Nephron progenitor cell (in vitro differentiated cells): ENCODE measurements at regions not wholly inside any gene's neighbourhood (a gene's known extent, or its start where the extent isn't known, plus 50 kb on each side); places are given as distances from the start of the nearest gene placed in this dataset.

Experiments
- DNase-seq: peaks from one replicate; pipeline ENCODE4 v3.0.0; 2021
- H3K27ac Mint-ChIP-seq: 2 replicates; pipeline ENCODE4 v1.8.0; 2021; ENCODE audit warnings: mild to moderate bottlenecking, moderate library complexity, mixed read lengths
- H3K27me3 Mint-ChIP-seq: 2 replicates; pipeline ENCODE4 v1.8.0; 2021; ENCODE audit warnings: mild to moderate bottlenecking, low read depth, mixed read lengths; ENCODE audit not compliant: poor library complexity
- H3K36me3 Mint-ChIP-seq: 2 replicates; pipeline ENCODE4 v1.8.0; 2021; ENCODE audit warnings: low read depth, mixed read lengths
- H3K4me1 Mint-ChIP-seq: 2 replicates; pipeline ENCODE4 v1.8.0; 2021; ENCODE audit warnings: mixed read lengths
- H3K4me3 Mint-ChIP-seq: 2 replicates; pipeline ENCODE4 v1.8.0; 2021; ENCODE audit warnings: mild to moderate bottlenecking, moderate library complexity, mixed read lengths
- H3K9me3 Mint-ChIP-seq: 2 replicates; pipeline ENCODE4 v1.8.0; 2021; ENCODE audit warnings: mild to moderate bottlenecking, moderate library complexity, mixed read lengths
- TF ChIP-seq, protein P1 (sequence below): fragments of 200-600 bp; sonication (generic); IDR thresholded peaks from 2 replicates; pipeline ENCODE4 v1.5.0; 2021; ENCODE audit warnings: antibody characterized with exemption

DNA sequence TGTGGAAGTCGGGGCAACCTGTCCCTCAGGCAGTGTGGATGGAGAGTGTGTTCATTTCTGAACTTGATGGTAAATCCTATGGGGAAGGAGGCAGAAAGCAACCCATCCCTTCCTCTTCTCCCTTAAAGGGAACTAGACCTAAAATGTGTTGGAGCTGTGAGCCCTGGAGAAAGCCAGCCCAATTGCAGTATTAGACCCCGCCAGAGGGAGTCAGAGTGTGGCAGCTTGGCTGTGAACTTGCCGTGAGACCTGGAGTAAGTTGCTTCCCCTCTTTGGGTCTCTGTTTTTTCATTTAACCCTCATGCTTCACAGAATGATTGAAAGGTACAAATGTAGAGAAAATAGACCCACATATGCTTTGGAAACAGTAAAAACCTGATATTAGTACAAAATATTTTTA is 108.7 kb upstream of the PAK3 start:
- DNase-seq = no peak
- TF ChIP-seq, protein P1, sequence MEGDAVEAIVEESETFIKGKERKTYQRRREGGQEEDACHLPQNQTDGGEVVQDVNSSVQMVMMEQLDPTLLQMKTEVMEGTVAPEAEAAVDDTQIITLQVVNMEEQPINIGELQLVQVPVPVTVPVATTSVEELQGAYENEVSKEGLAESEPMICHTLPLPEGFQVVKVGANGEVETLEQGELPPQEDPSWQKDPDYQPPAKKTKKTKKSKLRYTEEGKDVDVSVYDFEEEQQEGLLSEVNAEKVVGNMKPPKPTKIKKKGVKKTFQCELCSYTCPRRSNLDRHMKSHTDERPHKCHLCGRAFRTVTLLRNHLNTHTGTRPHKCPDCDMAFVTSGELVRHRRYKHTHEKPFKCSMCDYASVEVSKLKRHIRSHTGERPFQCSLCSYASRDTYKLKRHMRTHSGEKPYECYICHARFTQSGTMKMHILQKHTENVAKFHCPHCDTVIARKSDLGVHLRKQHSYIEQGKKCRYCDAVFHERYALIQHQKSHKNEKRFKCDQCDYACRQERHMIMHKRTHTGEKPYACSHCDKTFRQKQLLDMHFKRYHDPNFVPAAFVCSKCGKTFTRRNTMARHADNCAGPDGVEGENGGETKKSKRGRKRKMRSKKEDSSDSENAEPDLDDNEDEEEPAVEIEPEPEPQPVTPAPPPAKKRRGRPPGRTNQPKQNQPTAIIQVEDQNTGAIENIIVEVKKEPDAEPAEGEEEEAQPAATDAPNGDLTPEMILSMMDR = no peak
- peaks cover 13% of the 10 kb centered on the region for H3K27me3 Mint-ChIP-seq
- H3K9me3 Mint-ChIP-seq = no peaks in the 10 kb centered on the region
- no peak overlapping the region for H3K4me3 Mint-ChIP-seq
- no peaks in the 10 kb centered on the region for H3K4me1 Mint-ChIP-seq
- H3K36me3 Mint-ChIP-seq = no peaks in the 10 kb centered on the region
- no peak overlapping the region for H3K27ac Mint-ChIP-seq

DNA sequence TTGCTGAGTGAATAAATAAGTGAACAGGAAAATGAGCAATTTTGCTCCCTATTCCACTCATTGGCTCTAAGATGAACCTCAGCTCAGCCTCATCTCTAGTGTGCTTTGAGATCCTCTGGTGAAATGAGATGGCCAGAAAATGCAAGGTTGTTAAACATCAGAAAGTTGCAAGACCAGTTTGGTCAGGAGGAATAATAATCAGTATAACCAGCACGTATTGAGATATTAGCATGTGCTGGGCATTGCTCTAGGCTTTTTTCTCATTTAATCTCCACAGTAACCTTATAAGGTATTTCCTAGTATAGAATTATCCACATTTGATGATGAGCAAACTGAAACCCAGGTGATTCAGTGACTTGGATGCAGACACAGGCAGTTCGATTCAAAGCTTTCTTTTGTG is 110.5 kb upstream of the PAK3 start:
- Mint-ChIP-seq H3K36me3 (no peaks in the 10 kb centered on the region), H3K4me3 (no peak overlapping the region)

DNA sequence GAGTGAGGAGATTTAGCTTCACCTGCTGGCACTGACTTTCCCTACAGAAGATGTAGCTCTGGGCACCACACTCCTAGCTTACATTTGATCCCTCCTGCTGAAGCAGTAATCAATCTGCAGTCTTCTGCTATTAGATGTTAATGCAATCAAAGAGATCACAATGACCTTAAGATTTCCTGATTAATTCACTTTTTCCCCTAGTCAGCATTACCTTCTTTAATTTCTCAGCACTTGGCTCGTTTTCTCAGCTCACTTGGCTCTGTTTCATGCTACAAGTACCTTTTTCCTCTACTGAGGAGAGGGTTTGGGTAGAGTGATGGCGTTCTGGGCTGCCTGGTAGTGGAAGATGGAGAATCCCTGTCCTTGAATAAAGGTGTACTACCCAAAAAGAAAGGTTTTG is 113.0 kb upstream of the PAK3 start:
- no peaks in the 10 kb centered on the region for H3K4me1 Mint-ChIP-seq
- TF ChIP-seq, protein P1 = no peak
- H3K36me3 Mint-ChIP-seq = no peaks in the 10 kb centered on the region
- peaks cover 10% of the 10 kb centered on the region for H3K27me3 Mint-ChIP-seq
- H3K9me3 Mint-ChIP-seq = no peaks in the 10 kb centered on the region
- no peak overlapping the region for H3K4me3 Mint-ChIP-seq
- no peak overlapping the region for H3K27ac Mint-ChIP-seq
- DNase-seq = no peak

More for the DNA sequence above, 110.5 kb upstream of the PAK3 start:
- H3K9me3 Mint-ChIP-seq = no peaks in the 10 kb centered on the region
- DNase-seq = no peak
- H3K27ac Mint-ChIP-seq = no peak overlapping the region
- peaks cover 10% of the 10 kb centered on the region for H3K27me3 Mint-ChIP-seq
- H3K4me1 Mint-ChIP-seq = no peaks in the 10 kb centered on the region
- TF ChIP-seq, protein P1 = no peak

DNA sequence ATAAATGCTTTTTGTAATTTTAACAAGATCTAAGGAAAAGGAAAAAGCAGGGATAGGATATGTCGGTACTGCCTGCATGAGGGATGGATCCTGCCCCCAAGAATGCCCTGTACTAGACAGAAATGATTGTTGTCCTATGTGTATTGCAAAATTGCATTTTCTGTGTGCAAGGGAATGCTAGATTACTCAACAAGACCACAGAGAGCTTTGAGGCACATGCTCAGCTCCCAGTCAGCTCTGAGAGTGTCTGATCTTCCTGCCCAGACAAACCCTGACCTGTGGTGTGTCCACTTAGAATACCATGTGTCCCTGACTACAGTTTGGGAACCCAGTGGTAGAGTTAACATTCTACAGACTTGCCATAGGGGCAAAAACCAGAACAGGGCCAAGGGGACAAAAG is 129.2 kb upstream of the PAK3 start:
- no peaks in the 10 kb centered on the region for H3K27me3 Mint-ChIP-seq
- no peaks in the 10 kb centered on the region for H3K36me3 Mint-ChIP-seq
- TF ChIP-seq, protein P1 = no peak
- peaks cover 11% of the 10 kb centered on the region for H3K4me1 Mint-ChIP-seq
- no peaks in the 10 kb centered on the region for H3K9me3 Mint-ChIP-seq
- no peak overlapping the region for H3K4me3 Mint-ChIP-seq
- H3K27ac Mint-ChIP-seq = no peak overlapping the region
- no peak for DNase-seq

DNA sequence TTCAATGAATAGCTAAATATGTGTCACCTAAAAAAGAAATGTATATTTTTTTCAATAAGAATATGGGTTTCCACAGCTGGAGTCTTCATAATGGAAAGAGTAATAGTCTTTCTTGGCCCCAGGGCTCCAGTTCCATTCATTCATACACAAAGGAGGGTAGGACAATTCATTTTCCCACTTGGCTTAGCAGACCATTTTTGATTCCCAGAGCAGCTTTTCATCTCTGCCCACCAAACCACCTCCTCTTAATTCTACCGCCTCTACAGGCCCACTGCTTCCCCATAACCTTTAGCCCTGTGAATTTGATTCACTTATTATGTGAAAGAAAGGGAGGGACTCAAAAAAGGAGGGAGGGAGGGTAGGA is 129.9 kb upstream of the PAK3 start:
- Mint-ChIP-seq H3K36me3 (no peaks in the 10 kb centered on the region), H3K4me3 (no peak overlapping the region), H3K27me3 (no peaks in the 10 kb centered on the region), H3K27ac (no peak overlapping the region), H3K4me1 (peaks cover 11% of the 10 kb centered on the region), H3K9me3 (no peaks in the 10 kb centered on the region)
- TF ChIP-seq, protein P1 = no peak
- no peak for DNase-seq

DNA sequence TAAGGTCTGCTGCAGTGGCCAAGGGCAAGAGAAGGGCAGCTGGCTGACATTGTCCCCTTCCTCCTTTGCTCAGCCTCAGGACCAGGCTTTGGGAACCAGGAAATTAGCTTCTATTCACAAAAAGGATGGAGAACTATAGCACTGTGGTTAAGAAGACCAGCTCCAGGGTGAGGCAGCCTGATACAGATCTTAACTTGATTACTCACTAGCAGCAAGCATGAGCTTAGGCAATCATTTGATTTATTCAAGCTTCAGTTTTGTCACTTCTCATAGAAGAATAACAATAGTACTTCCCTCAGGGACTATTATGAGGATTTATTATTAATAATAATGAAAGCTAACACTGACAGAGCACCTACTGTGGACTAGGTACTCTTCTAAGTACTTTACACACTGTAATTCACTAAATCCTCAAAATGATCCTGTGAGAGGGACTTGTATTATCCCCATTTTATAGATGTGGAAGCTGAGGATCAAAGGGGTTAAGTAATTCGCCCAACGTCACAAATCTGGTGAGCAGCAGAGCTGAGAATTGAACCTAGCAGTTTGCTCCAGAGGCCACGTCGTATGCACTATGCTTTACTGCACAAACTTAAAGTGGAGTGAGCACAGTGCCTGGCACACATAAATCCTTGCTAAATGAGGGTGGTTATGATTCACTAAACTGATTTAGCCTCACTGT is 130.4 kb upstream of the PAK3 start:
- H3K9me3 Mint-ChIP-seq = no peaks in the 10 kb centered on the region
- no peaks in the 10 kb centered on the region for H3K36me3 Mint-ChIP-seq
- peaks cover 11% of the 10 kb centered on the region for H3K4me1 Mint-ChIP-seq
- H3K4me3 Mint-ChIP-seq = no peak overlapping the region
- no peaks in the 10 kb centered on the region for H3K27me3 Mint-ChIP-seq
- no peak overlapping the region for H3K27ac Mint-ChIP-seq
- no peak for DNase-seq
- TF ChIP-seq, protein P1 = no peak
